ENCODE measurements at regions not wholly inside any gene's neighbourhood (a gene's known extent, or its start where the extent isn't known, plus 50 kb on each side); places are given as distances from the start of the nearest gene placed in this dataset.

DNA sequence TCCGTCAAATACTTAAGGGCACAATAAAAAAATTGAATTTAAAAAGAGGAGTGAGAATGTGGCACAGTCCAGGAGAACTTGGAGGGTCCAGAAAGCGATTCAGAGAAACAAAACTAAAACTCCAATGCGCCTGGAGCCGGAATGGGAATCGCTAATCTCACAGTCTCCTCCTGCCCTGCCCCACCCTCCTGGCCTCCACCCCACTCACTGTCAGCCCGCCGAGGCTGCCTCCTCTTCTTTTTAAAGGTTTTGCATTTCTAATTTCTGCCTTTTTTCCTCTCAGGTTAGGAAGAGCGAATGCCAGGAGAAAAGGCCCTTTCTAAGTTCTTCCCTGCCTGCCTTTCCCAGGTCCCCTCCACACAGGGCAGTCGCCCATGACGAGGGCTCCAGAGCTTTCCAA is 135.3 kb downstream of the ZBTB18 start:
- DNase-seq (no peak), ATAC-seq (no peak)
- H3K27me3 Mint-ChIP-seq: peaks cover 22% of the 10 kb centered on the region
- H3K4me3 Mint-ChIP-seq: no peak overlapping the region
- no peaks in the 10 kb centered on the region for H3K36me3 Mint-ChIP-seq (ENCODE audit: low read depth)
- H3K4me1 Mint-ChIP-seq: no peaks in the 10 kb centered on the region
- H3K9me3 ChIP-seq (ENCODE audit: control insufficient read depth, low read length, poor library complexity, severe bottlenecking): no peaks in the 10 kb centered on the region
- no peak overlapping the region for H3K27ac Mint-ChIP-seq

DNA sequence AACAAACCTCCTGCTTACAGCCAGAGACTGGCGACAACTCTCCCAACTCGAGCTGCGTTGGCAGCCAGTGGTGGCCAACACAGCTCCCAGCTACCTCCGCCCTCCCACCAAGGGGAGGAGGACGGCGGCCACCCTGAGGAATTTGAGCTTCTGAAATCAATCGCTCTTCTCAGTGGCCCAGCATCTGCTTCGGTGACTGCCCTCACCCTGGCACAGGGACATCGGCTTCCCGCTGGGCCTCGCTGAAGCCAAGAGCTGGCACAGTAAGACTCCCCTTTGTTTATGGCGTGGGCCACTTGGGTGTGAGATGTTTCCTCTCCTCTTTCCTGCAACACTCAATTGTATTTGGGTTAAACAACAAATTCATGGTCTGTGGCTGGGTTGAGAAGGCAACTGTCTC is 136.2 kb downstream of the ZBTB18 start:
- H3K36me3 Mint-ChIP-seq (ENCODE audit: low read depth): no peaks in the 10 kb centered on the region
- DNase-seq: no peak
- no peak overlapping the region for H3K27ac Mint-ChIP-seq
- H3K9me3 ChIP-seq (ENCODE audit: control insufficient read depth, low read length, poor library complexity, severe bottlenecking): no peaks in the 10 kb centered on the region
- no peak for ATAC-seq
- H3K4me3 Mint-ChIP-seq: no peak overlapping the region
- H3K4me1 Mint-ChIP-seq: no peaks in the 10 kb centered on the region
- H3K27me3 Mint-ChIP-seq: peaks cover 22% of the 10 kb centered on the region

DNA sequence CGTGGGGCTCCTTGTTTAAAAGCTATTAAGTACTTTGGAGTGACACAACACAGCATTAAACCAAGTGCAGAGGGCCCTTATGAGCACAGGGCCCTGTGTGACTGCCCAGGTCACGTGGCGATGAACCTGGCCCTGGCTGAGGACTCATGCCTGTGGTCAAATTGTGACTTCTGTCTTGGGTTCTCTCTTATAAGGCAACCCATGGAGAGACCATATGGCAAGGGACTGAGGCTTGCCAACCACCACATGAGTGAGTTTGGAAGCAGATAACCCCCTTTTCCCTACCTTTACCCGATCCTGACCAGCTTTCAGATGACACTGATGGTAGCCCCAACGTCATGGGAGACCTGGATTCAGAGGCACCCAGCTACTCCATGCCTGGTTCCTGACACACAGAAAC is 140.5 kb downstream of the ZBTB18 start:
- Mint-ChIP-seq H3K27me3 (peaks cover 30% of the 10 kb centered on the region), H3K4me1 (peaks cover 2% of the 10 kb centered on the region), H3K4me3 (no peak overlapping the region), H3K27ac (no peak overlapping the region), H3K36me3 (ENCODE audit: low read depth) (no peaks in the 10 kb centered on the region)
- no peak for DNase-seq
- no peak for ATAC-seq
- no peaks in the 10 kb centered on the region for H3K9me3 ChIP-seq (ENCODE audit: control insufficient read depth, low read length, poor library complexity, severe bottlenecking)

DNA sequence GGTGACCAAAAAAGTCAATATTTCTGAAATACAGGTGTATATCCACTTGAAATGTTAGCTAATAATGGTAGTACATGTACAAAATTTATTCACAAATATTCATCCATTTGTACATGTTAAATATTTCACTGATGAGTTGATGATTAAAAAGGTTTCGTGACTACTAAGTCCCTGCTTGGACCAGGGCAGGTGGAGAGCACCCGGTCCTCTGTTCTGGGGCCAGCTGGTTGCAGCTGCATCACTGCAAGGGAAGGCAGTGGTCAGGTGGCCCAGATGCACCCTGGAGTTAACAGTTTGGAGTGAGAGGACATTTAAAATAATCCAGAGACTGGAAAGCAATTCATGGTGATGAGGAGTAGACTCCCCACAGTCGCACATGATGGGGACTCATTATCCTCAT is 141.2 kb downstream of the ZBTB18 start:
- no peaks in the 10 kb centered on the region for H3K9me3 ChIP-seq (ENCODE audit: control insufficient read depth, low read length, poor library complexity, severe bottlenecking)
- H3K4me3 Mint-ChIP-seq: no peak overlapping the region
- H3K27ac Mint-ChIP-seq: no peak overlapping the region
- peaks cover 22% of the 10 kb centered on the region for H3K27me3 Mint-ChIP-seq
- H3K36me3 Mint-ChIP-seq (ENCODE audit: low read depth): no peaks in the 10 kb centered on the region
- no peak for ATAC-seq
- no peak for DNase-seq
- H3K4me1 Mint-ChIP-seq: peaks cover 2% of the 10 kb centered on the region

DNA sequence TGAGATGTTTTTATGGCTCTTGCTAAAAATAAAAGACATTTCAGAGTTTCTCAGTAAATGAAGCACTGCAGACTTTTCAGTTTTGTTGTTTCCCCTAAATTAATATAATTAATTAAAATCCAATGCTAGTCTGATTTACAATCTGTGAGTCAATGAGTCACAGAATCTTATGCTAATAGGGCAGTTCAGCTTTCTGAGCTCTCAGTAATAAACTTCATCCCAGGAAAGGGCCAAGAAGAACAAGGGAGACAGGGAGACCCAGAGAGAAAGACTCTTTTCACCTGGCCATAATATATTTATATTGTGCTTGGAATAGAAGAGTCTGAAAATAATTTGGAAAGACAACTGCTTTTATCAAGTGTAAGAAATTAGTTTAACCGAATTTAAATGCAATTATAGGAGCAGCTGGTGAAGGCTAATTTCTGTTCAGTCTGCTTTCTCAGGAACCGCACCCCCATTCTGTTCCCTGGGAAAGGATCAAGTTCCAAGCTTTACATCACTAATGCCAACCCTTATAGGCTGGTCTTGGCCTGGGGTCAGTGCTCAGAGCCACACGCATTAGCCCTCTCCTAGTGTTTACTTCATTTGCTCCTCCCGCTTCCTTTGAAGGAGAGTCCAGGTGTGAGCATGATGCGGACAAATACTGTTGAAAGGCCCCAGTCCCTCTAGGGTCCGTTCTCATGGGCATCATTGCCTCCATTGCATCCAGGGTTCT is 145.6 kb downstream of the ZBTB18 start:
- H3K36me3 Mint-ChIP-seq (ENCODE audit: low read depth): no peaks in the 10 kb centered on the region
- no peaks in the 10 kb centered on the region for H3K9me3 ChIP-seq (ENCODE audit: control insufficient read depth, low read length, poor library complexity, severe bottlenecking)
- no peak for DNase-seq
- ATAC-seq: no peak
- no peak overlapping the region for H3K27ac Mint-ChIP-seq
- no peak overlapping the region for H3K4me3 Mint-ChIP-seq
- H3K27me3 Mint-ChIP-seq: peaks cover 22% of the 10 kb centered on the region
- H3K4me1 Mint-ChIP-seq: peaks cover 2% of the 10 kb centered on the region

DNA sequence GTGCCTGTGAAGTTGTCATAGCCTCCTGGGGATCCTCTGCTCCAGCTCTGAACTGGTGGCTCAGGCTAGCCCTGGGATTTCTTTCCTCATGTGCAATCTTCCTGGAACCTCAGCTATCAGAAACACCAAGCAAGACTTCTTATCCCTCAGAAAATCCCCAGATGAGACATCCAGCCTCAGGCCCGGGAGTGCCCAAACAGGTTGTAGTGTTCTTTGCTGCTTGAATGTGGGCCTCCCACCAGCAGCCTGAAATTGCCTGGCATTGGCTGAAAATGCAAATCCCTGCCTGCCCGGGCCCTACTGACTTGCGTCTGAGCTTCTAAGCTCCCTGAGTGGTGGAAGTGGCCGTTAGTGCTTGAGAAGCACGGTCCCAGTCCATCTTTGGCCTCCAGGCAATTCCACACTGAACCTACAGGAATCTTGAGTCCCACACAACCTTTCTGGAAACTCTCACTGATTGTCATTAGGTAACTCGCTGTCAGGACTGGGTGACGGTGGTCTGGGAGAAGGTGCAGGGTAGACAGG is 146.8 kb downstream of the ZBTB18 start:
- no peak for DNase-seq
- H3K4me1 Mint-ChIP-seq: peaks cover 2% of the 10 kb centered on the region
- H3K4me3 Mint-ChIP-seq: no peak overlapping the region
- peaks cover 27% of the 10 kb centered on the region for H3K27me3 Mint-ChIP-seq
- no peak overlapping the region for H3K27ac Mint-ChIP-seq
- H3K36me3 Mint-ChIP-seq (ENCODE audit: low read depth): no peaks in the 10 kb centered on the region
- ATAC-seq: no peak
- H3K9me3 ChIP-seq (ENCODE audit: control insufficient read depth, low read length, poor library complexity, severe bottlenecking): no peaks in the 10 kb centered on the region

DNA sequence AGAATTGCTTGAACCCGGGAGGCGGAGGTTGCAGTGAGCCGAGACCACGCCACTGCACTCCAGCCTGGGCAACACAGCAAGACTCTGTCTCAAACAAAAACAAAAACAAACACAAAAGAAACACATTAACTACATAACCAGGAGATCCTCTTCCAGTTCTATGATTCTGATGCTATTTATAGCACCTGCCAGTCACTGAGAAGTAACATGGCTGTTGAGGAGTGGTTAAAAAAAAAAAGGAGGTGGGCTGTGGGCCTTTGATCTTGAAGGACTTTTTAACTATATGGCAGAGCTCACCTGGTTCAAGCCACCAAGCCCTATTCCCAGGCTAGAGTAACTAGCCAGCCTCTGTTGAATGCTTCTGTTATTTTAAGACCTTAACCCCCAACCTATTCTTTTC is 148.8 kb downstream of the ZBTB18 start:
- DNase-seq (no peak), ATAC-seq (no peak)
- Mint-ChIP-seq H3K4me1 (peaks cover 2% of the 10 kb centered on the region), H3K36me3 (ENCODE audit: low read depth) (no peaks in the 10 kb centered on the region), H3K27ac (no peak overlapping the region), H3K27me3 (peaks cover 38% of the 10 kb centered on the region), H3K4me3 (no peak overlapping the region)
- no peaks in the 10 kb centered on the region for H3K9me3 ChIP-seq (ENCODE audit: control insufficient read depth, low read length, poor library complexity, severe bottlenecking)

DNA sequence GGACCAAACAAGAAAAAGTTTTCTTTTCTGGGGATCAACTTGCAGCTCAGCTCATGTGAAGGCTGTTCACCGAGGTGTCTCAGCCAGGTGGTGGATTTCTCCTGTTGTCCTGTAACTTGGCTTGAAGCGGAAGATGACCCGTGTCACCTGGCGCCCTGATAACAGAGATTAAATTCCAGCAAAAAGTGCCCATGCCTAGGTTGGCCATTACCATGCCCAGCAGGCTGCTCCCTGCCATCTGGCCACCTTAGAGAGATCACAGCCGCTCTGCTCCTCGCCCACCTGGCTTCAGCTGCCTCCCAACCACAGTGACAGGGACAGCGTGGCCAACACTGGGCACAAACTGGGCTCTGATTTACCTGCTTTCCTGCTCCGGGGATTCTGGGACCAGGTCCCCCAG is 149.5 kb downstream of the ZBTB18 start:
- Mint-ChIP-seq H3K36me3 (ENCODE audit: low read depth) (no peaks in the 10 kb centered on the region), H3K27me3 (peaks cover 33% of the 10 kb centered on the region), H3K27ac (no peak overlapping the region), H3K4me3 (no peak overlapping the region), H3K4me1 (peaks cover under 1% of the 10 kb centered on the region)
- DNase-seq (no peak), ATAC-seq (no peak)
- no peaks in the 10 kb centered on the region for H3K9me3 ChIP-seq (ENCODE audit: control insufficient read depth, low read length, poor library complexity, severe bottlenecking)

DNA sequence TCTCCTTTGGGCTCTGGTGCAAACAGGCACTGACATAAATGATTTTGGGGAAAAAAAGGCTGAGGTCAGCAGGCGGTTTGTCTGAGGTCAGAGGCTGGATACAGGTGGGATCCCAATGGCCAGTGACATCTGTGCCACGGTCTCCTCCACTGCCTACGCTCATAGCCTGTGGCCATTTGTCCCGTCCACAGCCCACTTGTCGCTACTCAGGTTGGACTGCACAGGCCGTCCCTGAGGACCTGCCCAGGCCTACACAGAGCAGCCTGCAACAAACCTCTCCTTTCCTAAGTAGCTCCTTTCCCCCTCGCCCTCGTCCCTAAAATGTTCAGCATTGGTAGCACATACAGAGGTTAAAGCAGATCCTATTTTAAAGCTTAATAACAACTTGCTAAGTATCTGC is 150.7 kb downstream of the ZBTB18 start:
- H3K36me3 Mint-ChIP-seq (ENCODE audit: low read depth): no peaks in the 10 kb centered on the region
- no peaks in the 10 kb centered on the region for H3K4me1 Mint-ChIP-seq
- H3K27ac Mint-ChIP-seq: no peak overlapping the region
- H3K4me3 Mint-ChIP-seq: no peak overlapping the region
- no peak for ATAC-seq
- H3K27me3 Mint-ChIP-seq: peaks cover 33% of the 10 kb centered on the region
- no peak for DNase-seq
- no peaks in the 10 kb centered on the region for H3K9me3 ChIP-seq (ENCODE audit: control insufficient read depth, low read length, poor library complexity, severe bottlenecking)

DNA sequence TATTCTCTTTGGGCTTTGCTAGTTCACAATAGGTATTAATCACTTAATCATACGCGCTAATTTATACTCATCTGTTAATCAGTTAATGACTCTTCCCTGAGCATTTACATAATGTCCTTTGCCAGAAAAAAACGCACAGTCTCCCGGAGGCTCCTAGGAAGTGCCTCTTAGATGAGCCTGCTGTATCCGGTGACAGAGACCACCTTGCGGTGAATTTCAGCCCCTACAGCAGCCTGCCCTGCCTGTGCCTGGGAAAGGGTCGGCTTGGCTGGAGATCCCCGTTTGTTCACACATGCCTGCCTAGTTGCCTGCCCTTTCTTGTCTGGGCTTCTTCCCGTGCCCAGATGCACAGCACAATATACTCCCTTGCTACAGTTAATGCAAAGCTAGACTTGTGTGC is 152.9 kb downstream of the ZBTB18 start:
- no peak overlapping the region for H3K27ac Mint-ChIP-seq
- H3K27me3 Mint-ChIP-seq: peaks cover 33% of the 10 kb centered on the region

DNA sequence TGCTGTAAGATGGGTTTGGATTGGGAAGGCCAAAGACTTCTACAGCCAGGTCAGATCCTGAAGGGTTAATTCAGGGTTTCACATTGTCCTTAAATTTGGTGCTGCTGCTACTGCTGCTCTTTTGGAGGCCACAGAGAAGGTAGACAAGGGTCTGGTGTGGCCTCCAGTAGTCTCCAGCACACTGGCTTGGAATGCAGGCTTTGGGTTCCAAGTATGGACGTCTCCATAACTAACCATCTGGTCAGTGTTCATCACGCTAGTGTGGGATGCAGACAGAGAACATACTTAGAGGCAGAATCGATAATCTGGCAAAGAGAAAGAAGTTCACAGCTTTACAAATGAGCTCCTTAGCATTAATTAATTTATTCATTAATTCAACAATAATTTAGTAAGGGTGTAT is 154.1 kb downstream of the ZBTB18 start:
- no peak for DNase-seq
- Mint-ChIP-seq H3K36me3 (ENCODE audit: low read depth) (no peaks in the 10 kb centered on the region), H3K4me1 (no peaks in the 10 kb centered on the region), H3K27me3 (peaks cover 29% of the 10 kb centered on the region), H3K4me3 (no peak overlapping the region), H3K27ac (no peak overlapping the region)
- no peaks in the 10 kb centered on the region for H3K9me3 ChIP-seq (ENCODE audit: control insufficient read depth, low read length, poor library complexity, severe bottlenecking)
- ATAC-seq: no peak

More for the DNA sequence above, 152.9 kb downstream of the ZBTB18 start:
- DNase-seq (no peak), ATAC-seq (no peak)
- Mint-ChIP-seq H3K4me1 (no peaks in the 10 kb centered on the region), H3K4me3 (no peak overlapping the region), H3K36me3 (ENCODE audit: low read depth) (no peaks in the 10 kb centered on the region)
- no peaks in the 10 kb centered on the region for H3K9me3 ChIP-seq (ENCODE audit: control insufficient read depth, low read length, poor library complexity, severe bottlenecking)

DNA sequence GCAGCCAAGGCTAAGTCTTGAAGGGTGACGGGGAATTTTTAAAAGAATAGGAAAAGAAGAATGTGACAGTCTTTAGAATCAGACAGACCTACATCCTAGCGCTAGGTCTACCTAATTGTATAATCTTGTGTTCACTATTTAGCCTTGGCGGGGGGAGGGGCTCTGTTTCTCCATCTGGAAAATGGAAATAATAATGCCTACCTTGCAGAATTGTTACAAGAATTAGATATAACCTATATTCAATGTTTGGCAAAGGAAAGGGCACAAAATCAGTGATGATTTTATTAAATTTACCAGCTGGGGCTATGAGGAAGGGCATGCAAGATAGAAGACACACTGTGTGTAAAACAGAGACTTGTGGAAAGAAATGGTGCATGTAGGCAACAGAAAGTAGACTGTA is 154.8 kb downstream of the ZBTB18 start:
- no peak for DNase-seq
- Mint-ChIP-seq H3K4me1 (no peaks in the 10 kb centered on the region), H3K27me3 (peaks cover 29% of the 10 kb centered on the region), H3K27ac (no peak overlapping the region), H3K36me3 (ENCODE audit: low read depth) (no peaks in the 10 kb centered on the region), H3K4me3 (no peak overlapping the region)
- H3K9me3 ChIP-seq (ENCODE audit: control insufficient read depth, low read length, poor library complexity, severe bottlenecking): no peaks in the 10 kb centered on the region
- no peak for ATAC-seq

DNA sequence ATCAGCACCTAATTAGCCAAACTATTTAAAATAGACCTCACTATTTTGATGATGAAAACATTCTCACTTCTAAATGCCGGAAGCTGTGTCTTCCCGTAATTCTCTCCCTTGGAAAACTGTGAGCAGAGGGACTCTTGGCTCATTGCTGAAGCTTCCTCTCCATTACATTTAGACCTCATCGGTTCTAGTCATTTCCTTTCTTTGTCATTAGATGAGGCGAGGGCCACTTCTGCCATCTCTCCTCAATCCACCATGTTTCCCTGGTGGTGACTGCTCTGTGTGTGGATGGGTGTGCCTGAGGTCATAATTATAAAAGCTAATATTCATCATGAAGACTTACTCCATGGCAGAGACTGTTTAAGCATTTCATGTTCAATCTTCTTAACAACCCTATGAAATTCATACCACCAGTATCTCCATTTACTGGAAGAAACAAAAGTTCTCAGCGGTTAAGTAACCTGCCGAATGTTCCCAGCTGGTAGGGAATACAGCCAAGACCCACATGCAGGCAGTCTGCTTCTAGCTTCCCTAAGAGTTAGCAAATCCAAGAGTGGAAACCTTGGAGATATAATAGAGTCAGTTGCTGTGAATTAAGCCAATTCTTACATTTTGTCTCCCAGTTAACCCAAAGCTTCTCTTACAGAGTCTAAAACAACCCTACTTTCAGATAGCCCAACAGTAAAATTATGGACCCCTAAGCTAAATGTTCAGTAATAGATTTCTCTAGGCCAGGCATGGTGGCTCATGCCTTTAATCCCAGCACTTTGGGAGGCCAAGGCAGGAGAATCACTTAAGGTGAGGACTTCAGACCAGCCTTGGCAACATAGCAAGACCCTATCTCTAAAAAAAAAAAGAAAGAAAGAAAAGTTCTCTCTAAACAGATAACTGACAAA is 156.2 kb downstream of the ZBTB18 start:
- DNase-seq (no peak), ATAC-seq (no peak)
- H3K27ac Mint-ChIP-seq: no peak overlapping the region
- H3K27me3 Mint-ChIP-seq: peaks cover 20% of the 10 kb centered on the region
- H3K4me3 Mint-ChIP-seq: no peak overlapping the region
- no peaks in the 10 kb centered on the region for H3K9me3 ChIP-seq (ENCODE audit: control insufficient read depth, low read length, poor library complexity, severe bottlenecking)
- no peaks in the 10 kb centered on the region for H3K4me1 Mint-ChIP-seq
- H3K36me3 Mint-ChIP-seq (ENCODE audit: low read depth): no peaks in the 10 kb centered on the region

DNA sequence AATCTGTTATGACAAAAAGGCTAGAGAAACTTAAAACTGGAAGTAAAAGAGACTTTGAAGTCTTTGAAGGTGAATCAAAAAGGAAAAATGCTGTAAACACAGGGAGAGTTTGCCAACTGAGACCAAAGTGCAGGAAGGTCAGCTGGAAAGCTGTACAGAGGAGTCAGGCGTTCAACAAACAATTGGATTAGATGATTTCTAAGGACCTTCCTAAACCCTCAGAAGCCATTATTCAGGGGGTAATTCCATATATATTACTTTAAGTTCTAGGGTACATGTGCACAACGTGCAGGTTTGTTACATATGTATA is 156.8 kb downstream of the ZBTB18 start:
- no peaks in the 10 kb centered on the region for H3K9me3 ChIP-seq (ENCODE audit: control insufficient read depth, low read length, poor library complexity, severe bottlenecking)
- H3K27ac Mint-ChIP-seq: no peak overlapping the region
- peaks cover 20% of the 10 kb centered on the region for H3K27me3 Mint-ChIP-seq
- H3K36me3 Mint-ChIP-seq (ENCODE audit: low read depth): no peaks in the 10 kb centered on the region
- no peak overlapping the region for H3K4me3 Mint-ChIP-seq
- ATAC-seq: no peak
- no peak for DNase-seq
- H3K4me1 Mint-ChIP-seq: no peaks in the 10 kb centered on the region
